DND-41 (cell line): ENCODE measurements at regions not wholly inside any gene's neighbourhood (a gene's known extent, or its start where the extent isn't known, plus 50 kb on each side); places are given as distances from the start of the nearest gene placed in this dataset.

Experiments used
- ATAC-seq: fragments of 200-7000 bp; cut with Tn5 transposase; 3 replicates; pipeline ENCODE4 v1.9.1; 2021; ENCODE audit warnings: low read depth; ENCODE audit not compliant: insufficient read depth
- DNase-seq: peaks from one replicate; pipeline ENCODE4 v3.0.0-alpha.2; 2020
- H2AFZ ChIP-seq: 2 replicates; pipeline ENCODE4 v1.6.0; 2012; ENCODE audit warnings: low read depth, low read length
- H3K27ac ChIP-seq: 2 replicates; pipeline ENCODE4 v1.5.1; 2012; ENCODE audit warnings: low read length, inconsistent platforms
- H3K27me3 ChIP-seq: fragments of 200-600 bp; sonication (generic); 2 replicates; pipeline ENCODE4 v1.6.0; 2012; ENCODE audit warnings: low read length, mild to moderate bottlenecking, inconsistent platforms; ENCODE audit not compliant: insufficient read depth, poor library complexity
- H3K36me3 ChIP-seq: 2 replicates; pipeline ENCODE4 v1.5.1; 2012; ENCODE audit warnings: low read length, inconsistent platforms; ENCODE audit not compliant: insufficient read depth
- H3K4me1 ChIP-seq: 2 replicates; pipeline ENCODE4 v1.5.1; 2012; ENCODE audit warnings: mild to moderate bottlenecking, low read length; ENCODE audit not compliant: insufficient read depth
- H3K4me2 ChIP-seq: 2 replicates; pipeline ENCODE4 v1.6.0; 2012; ENCODE audit warnings: mild to moderate bottlenecking, moderate library complexity, low read length, inconsistent platforms; ENCODE audit not compliant: insufficient read depth
- H3K4me3 ChIP-seq, 2 experiments: fragments of 200-600 bp in 1 of 2; shearing (Covaris generic) in 1 of 2; 2 replicates each; pipeline ENCODE4 v1.5.1; 2012 to 2016; ENCODE audit warnings: inconsistent platforms in 2 of 2, low read length in 2 of 2, mild to moderate bottlenecking in 2 of 2, low read depth in 1 of 2, moderate library complexity in 1 of 2
- H3K79me2 ChIP-seq: 2 replicates; pipeline ENCODE4 v1.6.0; 2012; ENCODE audit warnings: low read length, inconsistent platforms; ENCODE audit not compliant: insufficient read depth
- H3K9ac ChIP-seq: 2 replicates; pipeline ENCODE4 v1.6.0; 2012; ENCODE audit warnings: low read depth, mild to moderate bottlenecking, inconsistent platforms, low read length, moderate library complexity
- H3K9me3 ChIP-seq: 2 replicates; pipeline ENCODE4 v1.5.1; 2012; ENCODE audit warnings: low read length, moderate library complexity, mild to moderate bottlenecking, inconsistent platforms; ENCODE audit not compliant: insufficient read depth, severe bottlenecking
- H4K20me1 ChIP-seq: 2 replicates; pipeline ENCODE4 v1.6.0; 2012; ENCODE audit warnings: low read length; ENCODE audit not compliant: insufficient read depth
- CTCF ChIP-seq: IDR thresholded peaks from 2 replicates; pipeline ENCODE4 v1.5.1; 2012; ENCODE audit warnings: borderline replicate concordance, low read length, moderate library complexity, mild to moderate bottlenecking; ENCODE audit not compliant: poor library complexity, severe bottlenecking; ENCODE audit errors: extremely low read depth
- EZH2 ChIP-seq: IDR thresholded peaks from 3 replicates; pipeline ENCODE4 v1.6.1; 2012; ENCODE audit warnings: borderline replicate concordance, low read depth, mild to moderate bottlenecking, moderate library complexity, low read length, inconsistent platforms; ENCODE audit not compliant: severe bottlenecking

GRCh38 chr1:216815260-216816131, 92.3 kb upstream of the ESRRG start:
- Histone ChIP-seq H3K36me3 (no peaks in the 10 kb centered on the region), H3K4me3 (no peak overlapping the region), H3K27me3 (no peaks in the 10 kb centered on the region), H3K4me1 (no peaks in the 10 kb centered on the region), H4K20me1 (no peaks in the 10 kb centered on the region), H3K79me2 (no peaks in the 10 kb centered on the region), H2AFZ (no peak overlapping the region), H3K9ac (no peak overlapping the region), H3K27ac (no peak overlapping the region), H3K9me3 (no peaks in the 10 kb centered on the region), H3K4me2 (no peak overlapping the region)
- no peak for DNase-seq
- ATAC-seq: no peak
- TF ChIP-seq CTCF: no peak
- no peak for TF ChIP-seq EZH2

- Histone ChIP-seq H3K4me3 (no peak overlapping the region), H3K27me3 (no peaks in the 10 kb centered on the region), H3K79me2 (no peaks in the 10 kb centered on the region), H3K9ac (no peak overlapping the region), H3K36me3 (no peaks in the 10 kb centered on the region), H3K27ac (no peak overlapping the region), H3K9me3 (no peaks in the 10 kb centered on the region), H2AFZ (no peak overlapping the region), H3K4me2 (no peak overlapping the region), H3K4me1 (no peaks in the 10 kb centered on the region), H4K20me1 (no peaks in the 10 kb centered on the region)
- DNase-seq (no peak), ATAC-seq (no peak)
- TF ChIP-seq CTCF: no peak
- no peak for TF ChIP-seq EZH2
Measured at GRCh38 chr1:216814576-216815259, 91.5 kb upstream of the ESRRG start.

- Histone ChIP-seq H3K9ac (no peak overlapping the region), H3K4me1 (no peaks in the 10 kb centered on the region), H3K4me3 (no peak overlapping the region), H4K20me1 (no peaks in the 10 kb centered on the region), H3K9me3 (no peaks in the 10 kb centered on the region), H2AFZ (no peak overlapping the region), H3K79me2 (no peaks in the 10 kb centered on the region), H3K4me2 (no peak overlapping the region), H3K27me3 (no peaks in the 10 kb centered on the region), H3K27ac (no peak overlapping the region), H3K36me3 (no peaks in the 10 kb centered on the region)
- ATAC-seq (no peak), DNase-seq (no peak)
- TF ChIP-seq EZH2: no peak
- TF ChIP-seq CTCF: no peak
Measured at GRCh38 chr1:216812966-216813365, 89.7 kb upstream of the ESRRG start.
